GM19372 (cell line): ENCODE measurements at regions not wholly inside any gene's neighbourhood (a gene's known extent, or its start where the extent isn't known, plus 50 kb on each side); places are given as distances from the start of the nearest gene placed in this dataset.
"Not testable (repeated sequence)": the region's sequence is repeated elsewhere in the genome, so short reads cannot be mapped to it uniquely, and the experiment has no call there.

Source experiments
- ATAC-seq: cut with Tn5 transposase; IDR thresholded peaks from one replicate; pipeline ENCODE4 v1.9.1; 2021; ENCODE audit warnings: mild to moderate bottlenecking, low read depth, moderate library complexity; ENCODE audit not compliant: unreplicated experiment

- no peak for ATAC-seq
These were observed 152.1 kb downstream of the UQCRFS1 start for GRCh38 chr19:29060813-29061364.

- ATAC-seq = no peak
These were observed 156.4 kb downstream of the UQCRFS1 start for GRCh38 chr19:29056535-29056934.

- no peak for ATAC-seq
These were observed 157.9 kb downstream of the UQCRFS1 start for GRCh38 chr19:29054886-29055675.

GRCh38 chr19:29048873-29049272 lies 164.1 kb downstream of the UQCRFS1 start:
- no peak for ATAC-seq

- no peak for ATAC-seq
These were observed 167.2 kb downstream of the UQCRFS1 start for GRCh38 chr19:29045679-29046254.

- ATAC-seq = no peak
These were observed 168.9 kb downstream of the UQCRFS1 start for GRCh38 chr19:29044037-29044436.

GRCh38 chr19:29042450-29042849 lies 170.5 kb downstream of the UQCRFS1 start:
- no peak for ATAC-seq

- no peak for ATAC-seq
These were observed 172.0 kb downstream of the UQCRFS1 start for GRCh38 chr19:29040951-29041350.

GRCh38 chr19:29040292-29040691 lies 172.7 kb downstream of the UQCRFS1 start:
- ATAC-seq = no peak

GRCh38 chr19:29039036-29039435 lies 173.9 kb downstream of the UQCRFS1 start:
- ATAC-seq = not testable (repeated sequence)

- ATAC-seq = no peak
These were observed 181.7 kb downstream of the UQCRFS1 start for GRCh38 chr19:29031216-29031615.

GRCh38 chr19:29029268-29029958 lies 183.5 kb downstream of the UQCRFS1 start:
- ATAC-seq = no peak

GRCh38 chr19:29022599-29022998 lies 190.4 kb downstream of the UQCRFS1 start:
- no peak for ATAC-seq

- ATAC-seq = no peak
These were observed 190.8 kb downstream of the UQCRFS1 start for GRCh38 chr19:29022165-29022564.

GRCh38 chr19:29021232-29021916 lies 191.6 kb downstream of the UQCRFS1 start:
- no peak for ATAC-seq

- ATAC-seq = no peak
These were observed 193.5 kb downstream of the UQCRFS1 start for GRCh38 chr19:29019403-29019802.

GRCh38 chr19:29018542-29018941 lies 194.4 kb downstream of the UQCRFS1 start:
- ATAC-seq = no peak

GRCh38 chr19:29017788-29018187 lies 195.2 kb downstream of the UQCRFS1 start:
- ATAC-seq = no peak

- ATAC-seq = no peak
These were observed 195.8 kb downstream of the UQCRFS1 start for GRCh38 chr19:29016926-29017760.

- no peak for ATAC-seq
These were observed 196.6 kb downstream of the UQCRFS1 start for GRCh38 chr19:29016353-29016752.
